Adrenal gland (tissue), 9 donors: ENCODE measurements at regions not wholly inside any gene's neighbourhood (a gene's known extent, or its start where the extent isn't known, plus 50 kb on each side); places are given as distances from the start of the nearest gene placed in this dataset.

Source experiments
- DNase-seq, 7 donors: peaks; one replicate each; pipeline ENCODE4 v3.0.0-alpha.2; 2019 to 2020
- H3K27ac ChIP-seq, 5 donors: fragments of 200-600 bp; sonication (generic) in 4 of 5; 1 replicate in 3 of 5; 2 replicates in 2 of 5; pipeline versions ENCODE4 v1.5.1 to v1.8.0; 2016 to 2020; ENCODE audit warnings: mild to moderate bottlenecking in 1 of 5
- H3K27me3 ChIP-seq: fragments of 200-600 bp; 2 replicates; pipeline ENCODE4 v1.8.0; 2021
- H3K36me3 ChIP-seq, 2 donors: fragments of 200-600 bp; replicated peaks in 1 of 2; 1 replicate in 1 of 2; 2 replicates in 1 of 2; pipeline versions ENCODE4 v1.5.1 to v1.8.0; 2018 to 2022
- H3K4me1 ChIP-seq, 2 donors: fragments of 200-600 bp; replicated peaks in 1 of 2; 1 replicate in 1 of 2; 2 replicates in 1 of 2; pipeline versions ENCODE4 v1.5.1 to v1.8.0; 2018 to 2021
- H3K4me3 ChIP-seq, 4 donors: fragments of 200-600 bp; sonication (generic) in 3 of 4; one replicate each; pipeline ENCODE4 v1.5.1; 2016 to 2018
- H3K9me3 ChIP-seq, 3 donors: fragments of 200-600 bp; sonication (generic) in 1 of 3; replicated peaks in 1 of 3; 1 replicate in 2 of 3; 2 replicates in 1 of 3; pipeline versions ENCODE4 v1.5.1 to v1.8.0; 2016 to 2021
- CTCF ChIP-seq, 6 experiments: fragments of 450-650 bp in 4 of 6; fragments of 200-600 bp in 2 of 6; sonication (generic) in 1 of 6; IDR thresholded peaks; 1 replicate in 5 of 6; 2 replicates in 1 of 6; pipeline versions ENCODE4 v1.5.1 to v1.8.0; 2016 to 2021; ENCODE audit warnings: antibody characterized with exemption in 6 of 6, mild to moderate bottlenecking in 2 of 6, moderate library complexity in 1 of 6
- POLR2A ChIP-seq, 2 donors: fragments of 450-650 bp; IDR thresholded peaks; one replicate each; pipeline ENCODE4 v1.6.1; 2017; ENCODE audit warnings: antibody characterized with exemption in 2 of 2, mild to moderate bottlenecking in 2 of 2, moderate library complexity in 1 of 2
- WGBS, 4 donors: extraction: QIAGEN DNeasy Blood & Tissue Kit in 2 of 4; methylation state at CpG; one replicate each; pipeline versions ENCODE4 v1.1.5 to v1.1.7; 2013 to 2017; 5-methylcytosine and 5-hydroxymethylcytosine counted together
- intact Hi-C, 2 donors: fragments of 100-400 bp; cut with DNase I; formaldehyde crosslinking; loops; one replicate each; pipeline versions ENCODE4 v1.14.1 to v1.15.0; 2022 to 2023
- donor health status: healthy with polysubstance abuse.
- donor health status: Bipolar disorder and iron deficiency.
- donor health status: DM: yes; HTN: yes; CAD: no.
- donor health status: DM: no; HTN: no; CAD: no.
- donor health status: DM: no; HTN: no; CAD: no.

- intact Hi-C loops, result no loop called here
- Histone ChIP-seq H3K9me3 (no peaks in the 10 kb centered on the region), H3K27me3 (no peaks in the 10 kb centered on the region), H3K4me3 (no peak overlapping the region), H3K27ac (no peak overlapping the region), H3K36me3 (no peaks in the 10 kb centered on the region), H3K4me1 (no peaks in the 10 kb centered on the region)
- no peak for DNase-seq
- TF ChIP-seq CTCF (IDR thresholded peaks at IDR 0.05), result no peak
- no peak for TF ChIP-seq POLR2A (IDR thresholded peaks at IDR 0.05)
These were observed 80.7 kb upstream of the CHODL start for GRCh38 chr21:18163956-18164355.

- Histone ChIP-seq H3K9me3 (peaks cover 0 to 3% (median 0%) of the 10 kb centered on the region in 3 donors), H3K27me3 (no peaks in the 10 kb centered on the region), H3K36me3 (no peaks in the 10 kb centered on the region), H3K4me1 (no peaks in the 10 kb centered on the region), H3K4me3 (no peak overlapping the region), H3K27ac (no peak overlapping the region)
- intact Hi-C loops, result no loop called here
- TF ChIP-seq POLR2A (IDR thresholded peaks at IDR 0.05) (no peak), CTCF (IDR thresholded peaks at IDR 0.05) (no peak)
- DNase-seq, result no peak
- WGBS, 4 donors, result 91 to 94% (median 93%) methylated on average over 3 of the region's 3 CpGs
These were observed 82.8 kb upstream of the CHODL start for GRCh38 chr21:18161841-18162240.

- no peaks in the 10 kb centered on the region for H3K27me3 ChIP-seq
- H3K9me3 ChIP-seq, result peaks cover 0 to 3% (median 0%) of the 10 kb centered on the region in 3 donors
- H3K27ac ChIP-seq, result no peak overlapping the region
- no peak overlapping the region for H3K4me3 ChIP-seq
- H3K36me3 ChIP-seq, result no peaks in the 10 kb centered on the region
- TF ChIP-seq CTCF (IDR thresholded peaks at IDR 0.05) (no peak), POLR2A (IDR thresholded peaks at IDR 0.05) (no peak)
- H3K4me1 ChIP-seq, result peaks cover 0 to 6% of the 10 kb centered on the region in 2 donors
- 84 to 90% (median 86%) methylated on average over 1 of the region's 1 CpG for WGBS, 4 donors
- intact Hi-C loops, result no loop called here
- no peak for DNase-seq
These were observed 87.2 kb upstream of the CHODL start for GRCh38 chr21:18157406-18157805.

GRCh38 chr21:18155508-18156193, 89.0 kb upstream of the CHODL start:
- DNase-seq, result no peak
- TF ChIP-seq POLR2A (IDR thresholded peaks at IDR 0.05), result no peak
- no peak for TF ChIP-seq CTCF (IDR thresholded peaks at IDR 0.05)
- Histone ChIP-seq H3K27me3 (no peaks in the 10 kb centered on the region), H3K27ac (no peak overlapping the region), H3K4me1 (peaks cover 0 to 6% of the 10 kb centered on the region in 2 donors), H3K9me3 (peaks cover 0 to 3% (median 0%) of the 10 kb centered on the region in 3 donors), H3K4me3 (no peak overlapping the region), H3K36me3 (no peaks in the 10 kb centered on the region)
- intact Hi-C loops, result no loop called here
- 34 to 41% (median 37%) methylated on average over 5 of the region's 5 CpGs for WGBS, 4 donors
